ENCODE measurements at regions not wholly inside any gene's neighbourhood (a gene's known extent, or its start where the extent isn't known, plus 50 kb on each side); places are given as distances from the start of the nearest gene placed in this dataset.
"Not testable (repeated sequence)": the region's sequence is repeated elsewhere in the genome, so short reads cannot be mapped to it uniquely, and the experiment has no call there.

DNA sequence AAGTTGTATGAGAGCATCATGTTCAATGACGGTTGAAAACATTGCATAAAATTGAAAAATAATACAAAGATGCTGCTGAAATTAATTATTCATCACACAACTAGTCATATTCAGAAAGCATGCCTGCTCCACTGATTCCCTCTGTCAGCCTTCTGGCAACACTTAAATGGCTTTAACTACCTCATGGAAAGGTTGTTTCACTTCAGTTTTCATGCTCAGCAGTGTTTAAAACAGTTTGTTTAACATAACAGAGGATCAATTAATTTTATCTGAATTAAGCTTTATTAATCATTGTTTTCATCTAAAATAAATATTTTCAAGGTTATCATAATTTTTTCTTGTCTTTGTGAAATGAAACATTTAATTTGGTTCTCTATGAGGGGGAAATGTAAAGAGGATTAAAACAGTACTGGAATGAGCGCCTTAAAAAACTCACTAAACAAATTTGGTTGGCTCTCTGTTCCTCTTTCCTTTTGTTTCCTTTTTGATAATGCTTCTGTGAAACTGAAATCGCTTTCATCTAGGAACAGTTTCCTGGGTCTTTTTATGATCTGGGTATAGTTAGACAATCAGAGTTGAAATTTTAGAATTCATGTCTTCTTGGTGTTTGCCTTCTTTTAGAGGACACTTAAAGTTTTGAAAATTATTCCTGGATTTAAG, 427.4 kb downstream of the SH2D4B start:
- H3K36me3 ChIP-seq (ENCODE audit: control insufficient read depth, low read length), result no peaks in the 10 kb centered on the region
- no peaks in the 10 kb centered on the region for H3K4me1 ChIP-seq (ENCODE audit: control insufficient read depth, low read length)
- H4K20me1 ChIP-seq (ENCODE audit: control insufficient read depth, insufficient read depth, low read depth, low read length), result no peaks in the 10 kb centered on the region

DNA sequence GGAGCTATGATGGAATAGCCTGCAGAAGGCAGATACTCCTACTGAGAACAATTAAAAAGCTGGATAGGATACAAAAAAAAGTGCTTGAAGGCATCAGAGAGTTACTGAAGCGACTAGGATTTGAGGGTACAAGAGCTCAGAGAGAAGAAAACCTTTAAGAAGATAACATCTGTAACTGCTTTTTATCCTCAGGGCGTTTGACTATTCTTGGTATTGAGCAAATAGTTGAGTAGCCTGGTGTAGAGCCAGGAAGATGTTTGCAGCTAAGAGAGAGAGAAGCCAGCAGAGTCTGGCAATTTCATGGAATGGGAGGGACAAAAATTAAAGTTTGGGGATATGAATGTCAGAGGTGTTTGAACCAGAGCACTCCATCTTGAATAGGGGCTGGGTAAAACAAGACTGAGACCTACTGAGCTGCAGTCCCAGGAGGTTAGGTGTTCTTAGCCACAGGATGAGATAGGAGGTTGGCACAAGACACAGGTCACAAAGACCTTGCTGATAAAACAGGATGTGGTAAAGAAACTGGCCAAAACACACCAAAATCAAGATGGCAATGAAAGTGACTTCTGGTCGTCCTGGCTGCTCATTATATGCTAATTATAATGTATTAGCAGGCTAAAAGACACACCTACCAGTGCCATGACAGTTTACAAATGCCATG, 428.8 kb downstream of the SH2D4B start:
- Histone ChIP-seq H3K27ac (ENCODE audit: low read depth, low read length) (no peak overlapping the region), H3F3A (ENCODE audit: control insufficient read depth, insufficient read depth) (no peaks in the 10 kb centered on the region), H3K36me3 (ENCODE audit: control insufficient read depth, low read length) (no peaks in the 10 kb centered on the region), H3K9me3 (ENCODE audit: control insufficient read depth, insufficient read depth, low read length) (no peaks in the 10 kb centered on the region), H3K4me1 (ENCODE audit: control insufficient read depth, low read length) (no peaks in the 10 kb centered on the region), H3K4me2 (ENCODE audit: low read length) (no peak overlapping the region), H3K9me2 (replicated peaks; ENCODE audit: control insufficient read depth, low read length) (no peaks in the 10 kb centered on the region), H3K79me2 (ENCODE audit: control insufficient read depth, low read length) (no peaks in the 10 kb centered on the region), H3K4me3 (ENCODE audit: low read length) (no peak overlapping the region), H4K20me1 (ENCODE audit: control insufficient read depth, insufficient read depth, low read depth, low read length) (no peaks in the 10 kb centered on the region), H3K27me3 (ENCODE audit: control insufficient read depth, low read length) (no peaks in the 10 kb centered on the region)
- TF ChIP-seq EZH2phosphoT487 (IDR thresholded peaks at IDR 0.05; ENCODE audit: borderline replicate concordance, low read length), result no peak
- TF ChIP-seq, protein P1, sequence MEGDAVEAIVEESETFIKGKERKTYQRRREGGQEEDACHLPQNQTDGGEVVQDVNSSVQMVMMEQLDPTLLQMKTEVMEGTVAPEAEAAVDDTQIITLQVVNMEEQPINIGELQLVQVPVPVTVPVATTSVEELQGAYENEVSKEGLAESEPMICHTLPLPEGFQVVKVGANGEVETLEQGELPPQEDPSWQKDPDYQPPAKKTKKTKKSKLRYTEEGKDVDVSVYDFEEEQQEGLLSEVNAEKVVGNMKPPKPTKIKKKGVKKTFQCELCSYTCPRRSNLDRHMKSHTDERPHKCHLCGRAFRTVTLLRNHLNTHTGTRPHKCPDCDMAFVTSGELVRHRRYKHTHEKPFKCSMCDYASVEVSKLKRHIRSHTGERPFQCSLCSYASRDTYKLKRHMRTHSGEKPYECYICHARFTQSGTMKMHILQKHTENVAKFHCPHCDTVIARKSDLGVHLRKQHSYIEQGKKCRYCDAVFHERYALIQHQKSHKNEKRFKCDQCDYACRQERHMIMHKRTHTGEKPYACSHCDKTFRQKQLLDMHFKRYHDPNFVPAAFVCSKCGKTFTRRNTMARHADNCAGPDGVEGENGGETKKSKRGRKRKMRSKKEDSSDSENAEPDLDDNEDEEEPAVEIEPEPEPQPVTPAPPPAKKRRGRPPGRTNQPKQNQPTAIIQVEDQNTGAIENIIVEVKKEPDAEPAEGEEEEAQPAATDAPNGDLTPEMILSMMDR (IDR thresholded peaks at IDR 0.05; ENCODE audit: low read depth, low read length, poor library complexity, severe bottlenecking), result no peak

More for the DNA sequence above, 427.4 kb downstream of the SH2D4B start:
- Histone ChIP-seq H3K4me3 (ENCODE audit: low read length) (no peak overlapping the region), H3K9me2 (replicated peaks; ENCODE audit: control insufficient read depth, low read length) (no peaks in the 10 kb centered on the region), H3K9me3 (ENCODE audit: control insufficient read depth, insufficient read depth, low read length) (no peaks in the 10 kb centered on the region), H3K27ac (ENCODE audit: low read depth, low read length) (no peak overlapping the region), H3K4me2 (ENCODE audit: low read length) (no peak overlapping the region), H3F3A (ENCODE audit: control insufficient read depth, insufficient read depth) (no peaks in the 10 kb centered on the region), H3K27me3 (ENCODE audit: control insufficient read depth, low read length) (no peaks in the 10 kb centered on the region), H3K79me2 (ENCODE audit: control insufficient read depth, low read length) (no peaks in the 10 kb centered on the region)
- TF ChIP-seq EZH2phosphoT487 (IDR thresholded peaks at IDR 0.05; ENCODE audit: borderline replicate concordance, low read length), result no peak
- TF ChIP-seq, protein P1 (IDR thresholded peaks at IDR 0.05; ENCODE audit: low read depth, low read length, poor library complexity, severe bottlenecking), result no peak

DNA sequence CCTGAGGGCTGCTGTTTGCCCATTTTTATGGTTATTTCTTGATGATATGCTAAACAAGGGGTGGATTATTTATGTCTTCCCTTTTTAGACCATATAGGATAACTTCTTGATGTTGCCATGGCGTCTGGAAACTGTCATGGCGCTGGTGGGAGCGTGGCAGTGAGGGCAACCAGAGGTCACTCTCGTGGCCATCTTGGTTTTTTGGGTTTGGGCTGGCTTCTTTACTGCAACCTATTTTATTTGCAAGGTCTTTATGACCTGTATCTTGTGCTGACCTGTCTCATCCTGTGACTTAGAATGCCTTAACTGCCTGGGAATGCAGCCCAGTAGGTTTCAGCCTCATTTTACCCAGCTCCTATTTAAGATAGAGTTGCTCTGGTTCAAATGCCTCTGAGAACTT, 429.7 kb downstream of the SH2D4B start:
- H4K20me1 ChIP-seq (ENCODE audit: control insufficient read depth, insufficient read depth, low read depth, low read length); H3K79me2 ChIP-seq (ENCODE audit: control insufficient read depth, low read length); H3K4me3 ChIP-seq (ENCODE audit: low read length); H3K4me2 ChIP-seq (ENCODE audit: low read length); H3K9me3 ChIP-seq (ENCODE audit: control insufficient read depth, insufficient read depth, low read length); H3K27ac ChIP-seq (ENCODE audit: low read depth, low read length); H3K27me3 ChIP-seq (ENCODE audit: control insufficient read depth, low read length); H3K4me1 ChIP-seq (ENCODE audit: control insufficient read depth, low read length); H3K36me3 ChIP-seq (ENCODE audit: control insufficient read depth, low read length); H3K9me2 ChIP-seq (replicated peaks; ENCODE audit: control insufficient read depth, low read length); H3F3A ChIP-seq (ENCODE audit: control insufficient read depth, insufficient read depth): not testable (repeated sequence)

DNA sequence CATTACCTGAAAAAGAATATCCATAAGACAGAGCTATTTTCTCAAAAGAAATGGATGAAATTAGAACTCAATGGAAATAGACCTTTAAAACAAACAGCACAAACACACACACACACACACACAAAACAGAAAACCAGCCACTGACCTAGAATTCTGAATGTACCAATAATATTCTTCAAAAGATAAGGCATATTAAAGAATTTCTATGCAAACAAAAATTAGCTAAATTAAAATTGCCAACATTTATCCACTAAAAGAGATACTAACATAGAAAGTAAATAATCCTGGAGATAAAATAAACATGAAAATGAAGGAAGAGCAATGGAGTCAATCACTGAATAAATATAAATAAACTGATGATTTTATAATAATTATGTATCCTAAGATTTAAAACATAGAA, 431.2 kb downstream of the SH2D4B start:
- no peaks in the 10 kb centered on the region for H3K79me2 ChIP-seq (ENCODE audit: control insufficient read depth, low read length)
- no peak overlapping the region for H3K4me2 ChIP-seq (ENCODE audit: low read length)
- no peak overlapping the region for H3K27ac ChIP-seq (ENCODE audit: low read depth, low read length)
- H3K9me3 ChIP-seq (ENCODE audit: control insufficient read depth, insufficient read depth, low read length), result no peaks in the 10 kb centered on the region
- H3K4me3 ChIP-seq (ENCODE audit: low read length), result no peak overlapping the region
- no peaks in the 10 kb centered on the region for H3F3A ChIP-seq (ENCODE audit: control insufficient read depth, insufficient read depth)
- no peaks in the 10 kb centered on the region for H3K27me3 ChIP-seq (ENCODE audit: control insufficient read depth, low read length)
- H3K36me3 ChIP-seq (ENCODE audit: control insufficient read depth, low read length), result no peaks in the 10 kb centered on the region
- H3K9me2 ChIP-seq (replicated peaks; ENCODE audit: control insufficient read depth, low read length), result no peaks in the 10 kb centered on the region
- H4K20me1 ChIP-seq (ENCODE audit: control insufficient read depth, insufficient read depth, low read depth, low read length), result no peaks in the 10 kb centered on the region
- no peak for TF ChIP-seq EZH2phosphoT487 (IDR thresholded peaks at IDR 0.05; ENCODE audit: borderline replicate concordance, low read length)
- TF ChIP-seq, protein P1 (IDR thresholded peaks at IDR 0.05; ENCODE audit: low read depth, low read length, poor library complexity, severe bottlenecking), result no peak
- H3K4me1 ChIP-seq (ENCODE audit: control insufficient read depth, low read length), result no peaks in the 10 kb centered on the region

Measured in DOHH2 (cell line).